GOT3 (cell line): ENCODE measurements at regions not wholly inside any gene's neighbourhood (a gene's known extent, or its start where the extent isn't known, plus 50 kb on each side); places are given as distances from the start of the nearest gene placed in this dataset.
A peak's percentile ranks its signal among the peaks of the same experiment; 100 is the strongest.

Experiments
- DNase-seq: peaks from one replicate; lab custom pipeline; 2025; ENCODE audit warnings: mixed read lengths; lab: John Stamatoyannopoulos, UW

- peak; percentile 36 for DNase-seq
Measured at GRCh38 chr6:113564371-113565171, 292.6 kb upstream of the MARCKS start.

GRCh38 chr6:113565306-113565705 lies 291.8 kb upstream of the MARCKS start:
- DNase-seq = no peak

- DNase-seq = no peak
Measured at GRCh38 chr6:113570161-113570560, 287.0 kb upstream of the MARCKS start.

- no peak for DNase-seq
Measured at GRCh38 chr6:113570641-113571040, 286.5 kb upstream of the MARCKS start.

GRCh38 chr6:113574147-113574546 lies 283.0 kb upstream of the MARCKS start:
- no peak for DNase-seq

- DNase-seq = no peak
Measured at GRCh38 chr6:113576310-113576709, 280.8 kb upstream of the MARCKS start.

GRCh38 chr6:113578691-113579090 lies 278.5 kb upstream of the MARCKS start:
- no peak for DNase-seq

- DNase-seq = no peak
Measured at GRCh38 chr6:113584767-113585166, 272.4 kb upstream of the MARCKS start.

GRCh38 chr6:113585246-113585645 lies 271.9 kb upstream of the MARCKS start:
- no peak for DNase-seq

GRCh38 chr6:113586413-113587077 lies 270.6 kb upstream of the MARCKS start:
- DNase-seq = no peak

- no peak for DNase-seq
Measured at GRCh38 chr6:113587078-113587699, 270.0 kb upstream of the MARCKS start.

- DNase-seq = no peak
Measured at GRCh38 chr6:113588646-113589045, 268.5 kb upstream of the MARCKS start.

GRCh38 chr6:113591896-113592827 lies 265.0 kb upstream of the MARCKS start:
- DNase-seq = no peak

GRCh38 chr6:113594726-113595125 lies 262.4 kb upstream of the MARCKS start:
- DNase-seq = no peak

- no peak for DNase-seq
Measured at GRCh38 chr6:113595911-113596376, 261.2 kb upstream of the MARCKS start.

GRCh38 chr6:113596387-113597230 lies 260.5 kb upstream of the MARCKS start:
- DNase-seq = no peak

GRCh38 chr6:113597231-113597583 lies 259.9 kb upstream of the MARCKS start:
- no peak for DNase-seq

GRCh38 chr6:113598786-113599185 lies 258.4 kb upstream of the MARCKS start:
- DNase-seq = no peak

GRCh38 chr6:113599444-113599843 lies 257.7 kb upstream of the MARCKS start:
- DNase-seq = no peak

- DNase-seq = no peak
Measured at GRCh38 chr6:113600551-113601339, 256.4 kb upstream of the MARCKS start.
